Activated CD8-positive, alpha-beta memory T cell treated with anti-CD3 and anti-CD28 coated beads, Interleukin-2, amount 50 U/mL, for 24 hours (primary cell): ENCODE measurements at regions not wholly inside any gene's neighbourhood (a gene's known extent, or its start where the extent isn't known, plus 50 kb on each side); places are given as distances from the start of the nearest gene placed in this dataset.

Source experiments
- DNase-seq: peaks from one replicate; pipeline ENCODE4 v3.0.0-alpha.2; 2020; ENCODE audit errors: extremely low read depth

GRCh38 chr11:64501500-64502427, 54.0 kb upstream of the SLC22A11 start:
- DNase-seq: no peak

- DNase-seq: no peak
Measured at GRCh38 chr11:64502634-64503033, 53.1 kb upstream of the SLC22A11 start.

GRCh38 chr11:64503186-64503753, 52.5 kb upstream of the SLC22A11 start:
- DNase-seq: no peak

GRCh38 chr11:64504999-64505398, 50.7 kb upstream of the SLC22A11 start:
- no peak for DNase-seq
